ENCODE measurements at regions not wholly inside any gene's neighbourhood (a gene's known extent, or its start where the extent isn't known, plus 50 kb on each side); places are given as distances from the start of the nearest gene placed in this dataset.

DNA sequence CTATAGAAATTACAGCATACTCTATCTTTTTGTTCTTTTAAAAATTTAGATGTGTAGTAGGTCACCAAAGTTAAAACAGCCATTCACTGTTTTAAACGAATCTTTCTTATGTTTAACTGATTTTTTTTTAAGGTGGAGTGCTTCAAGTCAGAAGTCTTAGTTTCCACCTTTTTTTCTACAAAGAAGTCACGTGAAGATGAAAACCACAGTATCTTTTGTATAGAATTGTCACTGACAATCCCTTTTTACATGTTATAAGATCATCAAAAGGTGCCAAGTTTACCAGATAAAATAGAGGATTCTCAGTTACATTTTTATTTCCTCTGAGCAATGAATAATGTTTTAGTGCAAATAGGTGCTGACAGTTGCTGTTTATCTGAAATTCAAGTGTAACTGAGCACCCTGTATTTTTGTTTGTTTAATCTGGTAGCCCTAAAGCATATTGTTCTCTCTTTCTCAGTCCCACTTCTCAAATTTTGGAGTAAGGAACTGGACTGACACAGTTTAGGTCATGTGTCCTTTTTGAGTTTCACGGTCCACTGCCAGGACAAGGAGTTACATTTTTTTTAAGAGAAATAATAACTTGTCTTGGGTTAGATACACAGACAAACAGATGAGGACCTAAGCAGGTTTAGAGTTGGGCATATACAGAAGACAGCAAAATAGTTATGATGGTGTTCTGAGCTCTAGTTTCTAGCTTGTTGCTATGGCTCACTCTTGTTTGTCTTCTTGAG, 233.2 kb upstream of the MBL2 start:
- Histone ChIP-seq H3K4me1 (ENCODE audit: low read depth) (peaks cover 7% of the 10 kb centered on the region), H3K9me3 (no peaks in the 10 kb centered on the region), H3K4me3 (no peak overlapping the region), H3K36me3 (ENCODE audit: low read depth) (no peaks in the 10 kb centered on the region)
- ATAC-seq (no peak), DNase-seq (no peak)
- TF ChIP-seq, protein P1, sequence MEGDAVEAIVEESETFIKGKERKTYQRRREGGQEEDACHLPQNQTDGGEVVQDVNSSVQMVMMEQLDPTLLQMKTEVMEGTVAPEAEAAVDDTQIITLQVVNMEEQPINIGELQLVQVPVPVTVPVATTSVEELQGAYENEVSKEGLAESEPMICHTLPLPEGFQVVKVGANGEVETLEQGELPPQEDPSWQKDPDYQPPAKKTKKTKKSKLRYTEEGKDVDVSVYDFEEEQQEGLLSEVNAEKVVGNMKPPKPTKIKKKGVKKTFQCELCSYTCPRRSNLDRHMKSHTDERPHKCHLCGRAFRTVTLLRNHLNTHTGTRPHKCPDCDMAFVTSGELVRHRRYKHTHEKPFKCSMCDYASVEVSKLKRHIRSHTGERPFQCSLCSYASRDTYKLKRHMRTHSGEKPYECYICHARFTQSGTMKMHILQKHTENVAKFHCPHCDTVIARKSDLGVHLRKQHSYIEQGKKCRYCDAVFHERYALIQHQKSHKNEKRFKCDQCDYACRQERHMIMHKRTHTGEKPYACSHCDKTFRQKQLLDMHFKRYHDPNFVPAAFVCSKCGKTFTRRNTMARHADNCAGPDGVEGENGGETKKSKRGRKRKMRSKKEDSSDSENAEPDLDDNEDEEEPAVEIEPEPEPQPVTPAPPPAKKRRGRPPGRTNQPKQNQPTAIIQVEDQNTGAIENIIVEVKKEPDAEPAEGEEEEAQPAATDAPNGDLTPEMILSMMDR (IDR thresholded peaks at IDR 0.05) = no peak
- intact Hi-C loops (cut with DNase I, micrococcal nuclease) = no loop called here

DNA sequence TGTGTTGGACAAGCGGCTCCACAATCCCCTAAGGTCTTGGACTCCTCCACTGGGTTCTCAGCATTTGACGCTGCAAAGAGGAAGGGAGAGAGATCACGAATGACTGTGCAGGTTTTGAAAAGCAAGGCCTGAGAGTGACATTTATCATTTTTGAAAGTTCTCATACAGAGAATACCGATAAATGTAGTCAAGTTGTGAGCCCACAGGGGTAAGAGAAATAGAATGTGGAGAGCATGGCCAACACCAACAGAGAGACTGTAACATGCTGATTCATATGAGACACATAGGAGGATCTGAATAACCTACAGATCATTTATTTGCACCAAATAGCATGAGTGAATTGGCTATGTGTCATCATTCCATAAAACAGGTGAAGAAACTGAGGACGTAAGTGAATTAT, 230.5 kb upstream of the MBL2 start:
- ATAC-seq = no peak
- no peaks in the 10 kb centered on the region for H3K36me3 ChIP-seq (ENCODE audit: low read depth)
- intact Hi-C loops (cut with DNase I, micrococcal nuclease) = no loop called here

DNA sequence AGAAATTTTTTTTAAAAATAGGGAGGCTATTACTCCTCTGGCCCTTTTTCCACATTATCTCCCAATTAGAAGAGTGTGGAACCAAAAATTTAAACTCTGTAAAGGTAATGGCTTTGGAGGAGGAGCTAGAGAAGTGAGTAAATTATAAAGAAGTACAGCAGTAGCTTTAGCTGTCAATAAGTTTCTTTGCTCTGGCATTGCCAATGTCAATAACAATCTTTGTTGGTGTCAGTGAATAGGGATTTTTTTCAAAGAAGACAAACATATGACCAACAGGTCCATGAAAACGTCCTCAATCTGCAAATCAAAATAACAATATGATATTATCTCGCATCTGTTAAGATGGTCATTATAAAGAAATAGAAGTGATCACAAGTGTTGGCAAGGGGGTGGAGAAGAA, 227.1 kb upstream of the MBL2 start:
- ATAC-seq = no peak

More for the DNA sequence above, 230.5 kb upstream of the MBL2 start:
- Histone ChIP-seq H3K4me3 (no peak overlapping the region), H3K4me1 (ENCODE audit: low read depth) (peaks cover 7% of the 10 kb centered on the region), H3K9me3 (no peaks in the 10 kb centered on the region)
- DNase-seq = no peak
- TF ChIP-seq, protein P1 (IDR thresholded peaks at IDR 0.05) = no peak

DNA sequence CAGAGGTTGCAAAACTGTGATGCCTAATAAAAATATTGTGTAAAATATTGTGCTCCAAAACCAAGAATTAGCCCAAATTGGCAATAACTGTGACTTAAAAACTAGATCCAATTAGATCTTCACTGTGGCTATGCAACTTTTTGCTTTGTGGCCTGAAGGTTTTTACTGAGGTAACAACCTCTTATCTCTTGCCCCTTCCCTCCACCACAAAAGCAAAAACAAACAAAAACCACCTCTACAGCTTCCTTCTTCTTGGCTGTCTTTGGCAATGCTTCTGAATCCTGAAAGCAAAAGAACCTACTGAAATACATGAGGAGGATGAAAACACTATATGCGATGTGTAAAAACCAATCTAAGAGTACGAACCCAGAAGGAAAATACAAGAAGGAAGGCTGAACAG, 226.7 kb upstream of the MBL2 start:
- Histone ChIP-seq H3K36me3 (ENCODE audit: low read depth) (no peaks in the 10 kb centered on the region), H3K4me3 (no peak overlapping the region), H3K4me1 (ENCODE audit: low read depth) (no peaks in the 10 kb centered on the region), H3K9me3 (no peaks in the 10 kb centered on the region)
- TF ChIP-seq, protein P1 (IDR thresholded peaks at IDR 0.05) = no peak
- DNase-seq (no peak), ATAC-seq (peak; percentile 29)
- intact Hi-C loops (cut with DNase I, micrococcal nuclease) = no loop called here

More for the DNA sequence above, 227.1 kb upstream of the MBL2 start:
- intact Hi-C loops (cut with DNase I, micrococcal nuclease) = no loop called here
- Histone ChIP-seq H3K4me1 (ENCODE audit: low read depth) (no peaks in the 10 kb centered on the region), H3K36me3 (ENCODE audit: low read depth) (no peaks in the 10 kb centered on the region), H3K9me3 (no peaks in the 10 kb centered on the region), H3K4me3 (no peak overlapping the region)
- no peak for DNase-seq
- TF ChIP-seq, protein P1 (IDR thresholded peaks at IDR 0.05) = no peak

DNA sequence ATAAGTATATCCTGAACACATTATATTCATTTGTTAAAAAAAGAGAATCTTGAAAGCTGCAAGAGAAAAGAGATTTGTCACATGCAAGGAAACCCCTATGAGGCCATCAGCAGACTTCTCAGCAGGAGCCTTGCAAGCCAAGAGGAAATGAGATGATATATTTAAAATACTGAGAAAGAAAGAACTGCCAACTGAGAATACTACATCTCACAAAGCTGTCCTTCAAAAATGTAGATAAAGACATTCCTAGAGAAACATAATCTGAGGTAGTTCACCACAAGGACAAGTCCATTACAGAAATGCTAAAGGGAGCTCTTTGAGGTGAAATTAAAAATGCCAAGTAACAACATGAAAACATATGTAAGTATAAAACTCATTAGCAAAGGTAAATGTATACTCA, 224.4 kb upstream of the MBL2 start:
- Histone ChIP-seq H3K4me1 (ENCODE audit: low read depth) (no peaks in the 10 kb centered on the region), H3K36me3 (ENCODE audit: low read depth) (no peaks in the 10 kb centered on the region), H3K9me3 (no peaks in the 10 kb centered on the region), H3K4me3 (no peak overlapping the region)
- ATAC-seq (no peak), DNase-seq (no peak)
- intact Hi-C loops (cut with DNase I, micrococcal nuclease) = no loop called here
- TF ChIP-seq, protein P1 (IDR thresholded peaks at IDR 0.05) = no peak

All from mucosa of descending colon (tissue), 3 donors.